HCT116 (cell line): ENCODE measurements at regions not wholly inside any gene's neighbourhood (a gene's known extent, or its start where the extent isn't known, plus 50 kb on each side); places are given as distances from the start of the nearest gene placed in this dataset.

Experiments
- EZH2 ChIP-seq: fragments of 200-600 bp; sonication (generic); IDR thresholded peaks from 2 replicates; pipeline ENCODE4 v1.6.1; 2017; ENCODE audit warnings: antibody characterized with exemption, mixed run types
- JUND ChIP-seq: IDR thresholded peaks from 2 replicates; pipeline ENCODE4 v1.6.1; 2012
- POLR2A ChIP-seq: IDR thresholded peaks from 2 replicates; pipeline ENCODE4 v1.7.0; 2011; ENCODE audit warnings: borderline replicate concordance; ENCODE audit not compliant: insufficient read depth, insufficient read length; ENCODE audit errors: extremely low read depth
- REST ChIP-seq: IDR thresholded peaks from 2 replicates; pipeline ENCODE4 v1.6.1; 2012; ENCODE audit warnings: low read depth
- SP1 ChIP-seq: IDR thresholded peaks from 2 replicates; pipeline ENCODE4 v1.6.1; 2012; ENCODE audit warnings: low read depth
- SRF ChIP-seq: IDR thresholded peaks from 2 replicates; pipeline ENCODE4 v1.6.1; 2012; ENCODE audit warnings: low read depth
- YY1 ChIP-seq: IDR thresholded peaks from 2 replicates; pipeline ENCODE4 v1.6.1; 2011; ENCODE audit warnings: low read length, low read depth, moderate library complexity, mild to moderate bottlenecking; ENCODE audit not compliant: insufficient replicate concordance; ENCODE audit errors: extremely low read depth
- TF ChIP-seq, protein P1 (sequence below), 3 experiments: fragments of 200-600 bp in 1 of 3; sonication (generic) in 1 of 3; IDR thresholded peaks in 2 of 3; conservative IDR thresholded peaks in 1 of 3; 2 replicates each; pipeline ENCODE4 v1.5.1; 2012 to 2017; ENCODE audit warnings: low read depth in 2 of 3, low read length in 2 of 3, antibody characterized with exemption in 1 of 3, borderline replicate concordance in 1 of 3, control low read depth in 1 of 3, mild to moderate bottlenecking in 1 of 3, mixed read lengths in 1 of 3, mixed run types in 1 of 3, moderate library complexity in 1 of 3; ENCODE audit not compliant: insufficient read depth in 1 of 3
- TF ChIP-seq, protein P2 (sequence below): IDR thresholded peaks from 2 replicates; pipeline ENCODE4 v1.6.1; 2011; ENCODE audit warnings: mild to moderate bottlenecking, low read length, moderate library complexity; ENCODE audit not compliant: insufficient replicate concordance; ENCODE audit errors: extremely low read depth

- TF ChIP-seq, protein P1, sequence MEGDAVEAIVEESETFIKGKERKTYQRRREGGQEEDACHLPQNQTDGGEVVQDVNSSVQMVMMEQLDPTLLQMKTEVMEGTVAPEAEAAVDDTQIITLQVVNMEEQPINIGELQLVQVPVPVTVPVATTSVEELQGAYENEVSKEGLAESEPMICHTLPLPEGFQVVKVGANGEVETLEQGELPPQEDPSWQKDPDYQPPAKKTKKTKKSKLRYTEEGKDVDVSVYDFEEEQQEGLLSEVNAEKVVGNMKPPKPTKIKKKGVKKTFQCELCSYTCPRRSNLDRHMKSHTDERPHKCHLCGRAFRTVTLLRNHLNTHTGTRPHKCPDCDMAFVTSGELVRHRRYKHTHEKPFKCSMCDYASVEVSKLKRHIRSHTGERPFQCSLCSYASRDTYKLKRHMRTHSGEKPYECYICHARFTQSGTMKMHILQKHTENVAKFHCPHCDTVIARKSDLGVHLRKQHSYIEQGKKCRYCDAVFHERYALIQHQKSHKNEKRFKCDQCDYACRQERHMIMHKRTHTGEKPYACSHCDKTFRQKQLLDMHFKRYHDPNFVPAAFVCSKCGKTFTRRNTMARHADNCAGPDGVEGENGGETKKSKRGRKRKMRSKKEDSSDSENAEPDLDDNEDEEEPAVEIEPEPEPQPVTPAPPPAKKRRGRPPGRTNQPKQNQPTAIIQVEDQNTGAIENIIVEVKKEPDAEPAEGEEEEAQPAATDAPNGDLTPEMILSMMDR (IDR thresholded peaks at IDR 0.05 in 2 of 3, conservative IDR thresholded peaks at IDR 0.05 in 1 of 3; ENCODE audit: borderline replicate concordance in 1 of 3, insufficient read depth in 1 of 3, low read depth in 2 of 3, low read length in 2 of 3) = no peak
- no peak for TF ChIP-seq JUND
- TF ChIP-seq, protein P2, sequence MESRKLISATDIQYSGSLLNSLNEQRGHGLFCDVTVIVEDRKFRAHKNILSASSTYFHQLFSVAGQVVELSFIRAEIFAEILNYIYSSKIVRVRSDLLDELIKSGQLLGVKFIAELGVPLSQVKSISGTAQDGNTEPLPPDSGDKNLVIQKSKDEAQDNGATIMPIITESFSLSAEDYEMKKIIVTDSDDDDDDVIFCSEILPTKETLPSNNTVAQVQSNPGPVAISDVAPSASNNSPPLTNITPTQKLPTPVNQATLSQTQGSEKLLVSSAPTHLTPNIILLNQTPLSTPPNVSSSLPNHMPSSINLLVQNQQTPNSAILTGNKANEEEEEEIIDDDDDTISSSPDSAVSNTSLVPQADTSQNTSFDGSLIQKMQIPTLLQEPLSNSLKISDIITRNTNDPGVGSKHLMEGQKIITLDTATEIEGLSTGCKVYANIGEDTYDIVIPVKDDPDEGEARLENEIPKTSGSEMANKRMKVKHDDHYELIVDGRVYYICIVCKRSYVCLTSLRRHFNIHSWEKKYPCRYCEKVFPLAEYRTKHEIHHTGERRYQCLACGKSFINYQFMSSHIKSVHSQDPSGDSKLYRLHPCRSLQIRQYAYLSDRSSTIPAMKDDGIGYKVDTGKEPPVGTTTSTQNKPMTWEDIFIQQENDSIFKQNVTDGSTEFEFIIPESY = no peak
- no peak for TF ChIP-seq REST
- no peak for TF ChIP-seq SRF
- no peak for TF ChIP-seq POLR2A
- TF ChIP-seq SP1 = no peak
- TF ChIP-seq YY1 = no peak
- no peak for TF ChIP-seq EZH2
Observed at GRCh38 chr7:41586931-41587640, 115.8 kb downstream of the INHBA start.
